IMR-90 (cell line): ENCODE measurements at regions not wholly inside any gene's neighbourhood (a gene's known extent, or its start where the extent isn't known, plus 50 kb on each side); places are given as distances from the start of the nearest gene placed in this dataset.

Experiments
- ATAC-seq: fragments of 200-7000 bp; cut with Tn5 transposase; 2 replicates; pipeline ENCODE4 v1.9.1; 2020; ENCODE audit warnings: low read depth, mild to moderate bottlenecking, moderate library complexity
- BruUV-seq: library from RNA; stranded (reverse); fragments of 400-500 nt; replicated peaks from 2 replicates; lab custom pipeline; 2021; lab: Mats Ljungman, UMichigan
- CTCF ChIA-PET: fragments of 300-600 bp; formaldehyde crosslinking; extraction: SDS; loops from one replicate; lab custom pipeline; 2021; ENCODE audit warnings: antibody characterized with exemption; lab: Yijun Ruan, JAX
- POLR2A ChIA-PET: fragments of 300-600 bp; sonication (Branson Sonifier 250); formaldehyde crosslinking; loops from one replicate; lab custom pipeline; 2022; ENCODE audit warnings: antibody characterized with exemption; ENCODE audit not compliant: unreplicated experiment; lab: Charles Lee
- DNase-seq: peaks from one replicate; pipeline ENCODE4 v3.0.0; 2013
- H2AFZ ChIP-seq: replicated peaks from 2 replicates; pipeline ENCODE3; 2013; ENCODE audit warnings: low read length, mild to moderate bottlenecking; ENCODE audit not compliant: poor library complexity
- H2AK5ac ChIP-seq: 2 replicates; pipeline ENCODE4 v1.6.1; 2013; ENCODE audit warnings: low read depth, low read length, inconsistent platforms
- H2AK9ac ChIP-seq: replicated peaks from 2 replicates; pipeline ENCODE3; 2013; ENCODE audit warnings: mild to moderate bottlenecking, low read depth, low read length, moderate library complexity; ENCODE audit not compliant: poor library complexity
- H2BK120ac ChIP-seq: 2 replicates; pipeline ENCODE4 v1.6.1; 2013; ENCODE audit warnings: low read depth, low read length, inconsistent platforms
- H2BK15ac ChIP-seq: 3 replicates; pipeline ENCODE4 v1.6.1; 2013; ENCODE audit warnings: low read depth, low read length, inconsistent platforms
- H2BK20ac ChIP-seq: 2 replicates; pipeline ENCODE4 v1.6.1; 2013; ENCODE audit warnings: low read depth, mild to moderate bottlenecking, inconsistent platforms, low read length, moderate library complexity
- H2BK5ac ChIP-seq: 2 replicates; pipeline ENCODE4 v1.6.1; 2013; ENCODE audit warnings: mild to moderate bottlenecking, low read depth, low read length, inconsistent platforms; ENCODE audit not compliant: poor library complexity, severe bottlenecking
- H3K14ac ChIP-seq: replicated peaks from 2 replicates; pipeline ENCODE4 v1.6.1; 2013; ENCODE audit warnings: low read depth, low read length, inconsistent platforms
- H3K18ac ChIP-seq: 2 replicates; pipeline ENCODE4 v1.6.1; 2013; ENCODE audit warnings: low read depth, low read length, control low read depth
- H3K23ac ChIP-seq: 2 replicates; pipeline ENCODE4 v1.6.1; 2013; ENCODE audit warnings: low read depth, low read length, inconsistent platforms
- H3K27ac ChIP-seq: 2 replicates; pipeline ENCODE4 v1.5.1; 2013; ENCODE audit warnings: mild to moderate bottlenecking, control low read depth, low read length; ENCODE audit not compliant: insufficient read depth
- H3K27me3 ChIP-seq: 2 replicates; pipeline ENCODE4 v1.6.1; 2013; ENCODE audit warnings: low read length; ENCODE audit not compliant: control insufficient read depth, insufficient read depth
- H3K36me3 ChIP-seq: 2 replicates; pipeline ENCODE4 v1.6.1; 2013; ENCODE audit warnings: low read length, mixed read lengths; ENCODE audit not compliant: control insufficient read depth, insufficient read depth
- H3K4ac ChIP-seq: 2 replicates; pipeline ENCODE4 v1.6.1; 2013; ENCODE audit warnings: low read depth, low read length, inconsistent platforms
- H3K4me1 ChIP-seq: 2 replicates; pipeline ENCODE4 v1.6.1; 2013; ENCODE audit warnings: low read length, mixed read lengths; ENCODE audit not compliant: control insufficient read depth, insufficient read depth
- H3K4me2 ChIP-seq: 2 replicates; pipeline ENCODE4 v1.6.1; 2013; ENCODE audit warnings: low read depth, mild to moderate bottlenecking, control low read depth, low read length, moderate library complexity
- H3K4me3 ChIP-seq: 2 replicates; pipeline ENCODE4 v1.5.1; 2013; ENCODE audit warnings: low read depth, mild to moderate bottlenecking, control low read depth, low read length, moderate library complexity; ENCODE audit not compliant: insufficient read depth
- H3K56ac ChIP-seq: 2 replicates; pipeline ENCODE4 v1.6.1; 2013; ENCODE audit warnings: low read length, inconsistent platforms; ENCODE audit not compliant: insufficient read depth; ENCODE audit errors: extremely low read depth
- H3K79me1 ChIP-seq, 2 experiments: 2 replicates each; pipeline ENCODE4 v1.6.1; 2013; ENCODE audit warnings: low read length in 2 of 2, inconsistent platforms in 1 of 2, low read depth in 1 of 2
- H3K9ac ChIP-seq: 2 replicates; pipeline ENCODE4 v1.6.1; 2013; ENCODE audit warnings: low read depth, low read length, control low read depth
- H3K9me1 ChIP-seq: 2 replicates; pipeline ENCODE4 v1.6.1; 2013; ENCODE audit warnings: low read length, inconsistent platforms; ENCODE audit not compliant: insufficient read depth
- H3K9me3 ChIP-seq: 2 replicates; pipeline ENCODE4 v1.6.1; 2013; ENCODE audit warnings: low read length; ENCODE audit not compliant: control insufficient read depth, insufficient read depth
- H4K20me1 ChIP-seq: 2 replicates; pipeline ENCODE4 v1.6.1; 2013; ENCODE audit warnings: low read length, inconsistent platforms; ENCODE audit not compliant: insufficient read depth
- H4K5ac ChIP-seq: 2 replicates; pipeline ENCODE4 v1.6.1; 2013; ENCODE audit warnings: mild to moderate bottlenecking, low read depth, low read length, control low read depth
- H4K8ac ChIP-seq, 2 experiments: 2 replicates each; pipeline ENCODE4 v1.6.1; 2013; ENCODE audit warnings: low read depth in 2 of 2, low read length in 2 of 2, control low read depth in 1 of 2, inconsistent platforms in 1 of 2
- H4K91ac ChIP-seq: 2 replicates; pipeline ENCODE4 v1.6.1; 2013; ENCODE audit warnings: low read depth, low read length, inconsistent platforms; ENCODE audit not compliant: insufficient read depth
- BHLHE40 ChIP-seq: fragments of 150-350 bp; IDR thresholded peaks from 2 replicates; pipeline ENCODE4 v1.6.1; 2016; ENCODE audit warnings: mild to moderate bottlenecking, low read depth, low read length
- MAFK ChIP-seq: IDR thresholded peaks from 2 replicates; pipeline ENCODE4 v1.6.1; 2012; ENCODE audit warnings: low read depth, low read length, improper control_type of control experiment
- MXI1 ChIP-seq: IDR thresholded peaks from 2 replicates; pipeline ENCODE4 v1.6.1; 2012; ENCODE audit warnings: low read depth, mild to moderate bottlenecking, low read length, moderate library complexity, borderline replicate concordance
- NFE2L2 ChIP-seq: fragments of 150-350 bp; IDR thresholded peaks from 2 replicates; pipeline ENCODE4 v1.6.1; 2016; ENCODE audit warnings: low read depth, mild to moderate bottlenecking, low read length
- RFX5 ChIP-seq: IDR thresholded peaks from 2 replicates; pipeline ENCODE4 v1.8.0; 2012; ENCODE audit warnings: low read depth, mild to moderate bottlenecking, low read length, moderate library complexity
- SMC3 ChIP-seq: fragments of 150-350 bp; IDR thresholded peaks from 2 replicates; pipeline ENCODE4 v1.6.1; 2016; ENCODE audit warnings: low read depth, mild to moderate bottlenecking, antibody characterized with exemption, low read length, moderate library complexity
- WGBS, 2 experiments: methylation state at CpG; one replicate each; pipeline versions ENCODE4 v1.1.5 to v1.1.7; 2013; ENCODE audit warnings: missing lambda C conversion rate in 2 of 2; ENCODE audit not compliant: insufficient read length in 1 of 2; ENCODE audit errors: extremely low coverage in 2 of 2; 5-methylcytosine and 5-hydroxymethylcytosine counted together
- dilution Hi-C: fragments of 300-500 bp; cut with HindIII; formaldehyde crosslinking; loops from one replicate; pipeline ENCODE4 v1.14.3; 2018; ENCODE audit warnings: low sequenced_read_pairs; ENCODE audit not compliant: unreplicated experiment
- in situ Hi-C: fragments of 300-500 bp; cut with MboI; formaldehyde crosslinking; loops from 3 replicates; pipeline ENCODE4 v1.14.3; 2019; ENCODE audit warnings: low sequenced_read_pairs, inconsistent platforms, mixed read lengths
- intact Hi-C: fragments of 100-400 bp; cut with micrococcal nuclease; formaldehyde crosslinking; loops from 2 replicates; pipeline ENCODE4 v1.10.0; 2022
- TF ChIP-seq, protein P1 (sequence below): fragments of 150-350 bp; IDR thresholded peaks from 2 replicates; pipeline ENCODE4 v1.6.1; 2016; ENCODE audit warnings: low read depth, mild to moderate bottlenecking, low read length, moderate library complexity, borderline replicate concordance

DNA sequence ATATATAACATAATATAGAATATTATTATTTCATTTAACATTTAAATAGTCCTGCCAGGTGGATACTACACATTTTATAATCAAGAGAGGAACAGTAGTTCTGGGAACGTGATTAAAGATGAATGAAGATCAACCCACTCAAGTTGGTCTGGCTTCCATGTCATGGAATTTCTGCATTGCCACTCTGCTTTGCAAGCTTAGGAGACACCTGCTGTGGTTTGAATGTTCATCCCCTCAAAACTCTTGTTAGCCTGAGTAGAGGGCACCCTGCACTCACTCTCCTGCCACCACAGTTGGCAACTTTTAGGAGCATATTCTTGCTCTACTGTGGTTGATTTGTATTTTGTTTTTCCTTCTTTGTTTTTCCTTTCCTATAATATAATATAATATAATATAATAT is 153.2 kb downstream of the GLUL start:
- Histone ChIP-seq H2AFZ (no peak overlapping the region), H3K79me1 (no peaks in the 10 kb centered on the region), H4K8ac (no peak overlapping the region), H3K23ac (no peak overlapping the region), H3K18ac (no peak overlapping the region), H3K56ac (no peak overlapping the region), H3K9me3 (no peaks in the 10 kb centered on the region), H3K4me1 (no peaks in the 10 kb centered on the region), H3K4me3 (no peak overlapping the region), H2BK120ac (no peak overlapping the region), H4K20me1 (no peaks in the 10 kb centered on the region), H3K14ac (no peak overlapping the region), H3K27ac (no peak overlapping the region), H3K4me2 (no peak overlapping the region), H3K36me3 (no peaks in the 10 kb centered on the region), H2BK15ac (no peak overlapping the region), H3K27me3 (no peaks in the 10 kb centered on the region), H3K9me1 (no peaks in the 10 kb centered on the region), H2BK20ac (no peak overlapping the region), H2AK9ac (no peak overlapping the region), H3K4ac (no peak overlapping the region), H2BK5ac (no peak overlapping the region), H2AK5ac (no peak overlapping the region), H4K91ac (no peak overlapping the region), H3K9ac (no peak overlapping the region), H4K5ac (no peak overlapping the region)
- ATAC-seq: no peak
- BruUV-seq: no TSS peak
- in situ Hi-C loops: no loop called here
- TF ChIP-seq RFX5: no peak
- no peak for TF ChIP-seq MXI1
- TF ChIP-seq SMC3: no peak
- no peak for TF ChIP-seq MAFK
- no peak for TF ChIP-seq NFE2L2
- TF ChIP-seq, protein P1, sequence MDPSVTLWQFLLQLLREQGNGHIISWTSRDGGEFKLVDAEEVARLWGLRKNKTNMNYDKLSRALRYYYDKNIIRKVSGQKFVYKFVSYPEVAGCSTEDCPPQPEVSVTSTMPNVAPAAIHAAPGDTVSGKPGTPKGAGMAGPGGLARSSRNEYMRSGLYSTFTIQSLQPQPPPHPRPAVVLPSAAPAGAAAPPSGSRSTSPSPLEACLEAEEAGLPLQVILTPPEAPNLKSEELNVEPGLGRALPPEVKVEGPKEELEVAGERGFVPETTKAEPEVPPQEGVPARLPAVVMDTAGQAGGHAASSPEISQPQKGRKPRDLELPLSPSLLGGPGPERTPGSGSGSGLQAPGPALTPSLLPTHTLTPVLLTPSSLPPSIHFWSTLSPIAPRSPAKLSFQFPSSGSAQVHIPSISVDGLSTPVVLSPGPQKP: no peak
- no peak for TF ChIP-seq BHLHE40
- CTCF ChIA-PET: no interaction called here
- no peak for DNase-seq
- POLR2A ChIA-PET: no interaction called here
- no CpG with 5 or more reads among the region's 1 CpG for WGBS, 2 experiments
- dilution Hi-C loops: no loop called here
- intact Hi-C loops: no loop called here
